ENCODE measurements at regions not wholly inside any gene's neighbourhood (a gene's known extent, or its start where the extent isn't known, plus 50 kb on each side); places are given as distances from the start of the nearest gene placed in this dataset.
A peak's percentile ranks its signal among the peaks of the same experiment; 100 is the strongest.

- TF ChIP-seq CTCF (IDR thresholded peaks at IDR 0.05; ENCODE audit: insufficient read depth, low read depth, low read length) = no peak
- no peak overlapping the region for H3K4me3 ChIP-seq (ENCODE audit: low read depth, low read length)
- peak; percentile 10 for DNase-seq (ENCODE audit: low read depth)
These were observed 74.8 kb upstream of the IPO5 start for GRCh38 chr13:97878431-97879375.

GRCh38 chr13:97879646-97880310 lies 73.7 kb upstream of the IPO5 start:
- no peak overlapping the region for H3K4me3 ChIP-seq (ENCODE audit: low read depth, low read length)
- no peak for TF ChIP-seq CTCF (IDR thresholded peaks at IDR 0.05; ENCODE audit: insufficient read depth, low read depth, low read length)
- peak; percentile 54 for DNase-seq (ENCODE audit: low read depth)

GRCh38 chr13:97880311-97880675 lies 73.2 kb upstream of the IPO5 start:
- no peak overlapping the region for H3K4me3 ChIP-seq (ENCODE audit: low read depth, low read length)
- DNase-seq (ENCODE audit: low read depth) = no peak
- TF ChIP-seq CTCF (IDR thresholded peaks at IDR 0.05; ENCODE audit: insufficient read depth, low read depth, low read length) = no peak

- TF ChIP-seq CTCF (IDR thresholded peaks at IDR 0.05; ENCODE audit: insufficient read depth, low read depth, low read length) = no peak
- no peak for DNase-seq (ENCODE audit: low read depth)
- H3K4me3 ChIP-seq (ENCODE audit: low read depth, low read length) = no peak overlapping the region
These were observed 71.9 kb upstream of the IPO5 start for GRCh38 chr13:97881556-97881955.

GRCh38 chr13:97883396-97883795 lies 70.1 kb upstream of the IPO5 start:
- no peak for DNase-seq (ENCODE audit: low read depth)
- no peak for TF ChIP-seq CTCF (IDR thresholded peaks at IDR 0.05; ENCODE audit: insufficient read depth, low read depth, low read length)
- no peak overlapping the region for H3K4me3 ChIP-seq (ENCODE audit: low read depth, low read length)

- TF ChIP-seq CTCF (IDR thresholded peaks at IDR 0.05; ENCODE audit: insufficient read depth, low read depth, low read length) = no peak
- DNase-seq (ENCODE audit: low read depth) = no peak
- H3K4me3 ChIP-seq (ENCODE audit: low read depth, low read length) = no peak overlapping the region
These were observed 68.6 kb upstream of the IPO5 start for GRCh38 chr13:97884707-97885468.

Measured in fibroblast of villous mesenchyme (primary cell).